ENCODE measurements at regions not wholly inside any gene's neighbourhood (a gene's known extent, or its start where the extent isn't known, plus 50 kb on each side); places are given as distances from the start of the nearest gene placed in this dataset.

- Mint-ChIP-seq H3K27ac (ENCODE audit: unreplicated experiment) (no peak overlapping the region), H3K4me3 (ENCODE audit: unreplicated experiment) (no peak overlapping the region), H3K36me3 (ENCODE audit: low read depth, unreplicated experiment) (no peaks in the 10 kb centered on the region), H3K27me3 (ENCODE audit: low read depth, unreplicated experiment) (no peaks in the 10 kb centered on the region), H3K4me1 (ENCODE audit: low read depth, unreplicated experiment) (peaks cover 2% of the 10 kb centered on the region), H3K9me3 (ENCODE audit: unreplicated experiment) (no peaks in the 10 kb centered on the region)
- TF ChIP-seq EZH2 (IDR thresholded peaks at IDR 0.05; ENCODE audit: insufficient read depth, low read length) (no peak), CTCF (IDR thresholded peaks at IDR 0.05; ENCODE audit: insufficient read depth, low read depth, low read length) (no peak)
- no peaks in the 10 kb centered on the region for H3K9me3 ChIP-seq (ENCODE audit: insufficient read depth, low read depth, low read length)
- H3K27ac ChIP-seq (ENCODE audit: low read depth, low read length) = no peak overlapping the region
- H3K9ac ChIP-seq (ENCODE audit: low read length) = no peak overlapping the region
- no peaks in the 10 kb centered on the region for H3K27me3 ChIP-seq (ENCODE audit: insufficient read depth, low read length)
- H3K36me3 ChIP-seq (ENCODE audit: insufficient read depth, low read length) = no peaks in the 10 kb centered on the region
- no peak for FAIRE-seq
- no peak for DNase-seq (ENCODE audit: low read depth)
- no peaks in the 10 kb centered on the region for H3K79me2 ChIP-seq (ENCODE audit: insufficient read depth, low read length)
- no peak overlapping the region for H2AFZ ChIP-seq (ENCODE audit: low read depth, low read length)
- H3K4me2 ChIP-seq (ENCODE audit: low read length) = no peak overlapping the region
- no peaks in the 10 kb centered on the region for H3K4me1 ChIP-seq (ENCODE audit: insufficient read depth, low read length)
- H4K20me1 ChIP-seq (ENCODE audit: insufficient read depth, low read length) = no peaks in the 10 kb centered on the region
- H3K4me3 ChIP-seq (ENCODE audit: insufficient read depth, low read depth, low read length) = no peak overlapping the region
Measured at GRCh38 chr5:115409094-115409493, 112.6 kb upstream of the CCDC112 start.

- peak overlapping the region; percentile 68 for H3K4me2 ChIP-seq (ENCODE audit: low read length)
- Mint-ChIP-seq H3K27ac (ENCODE audit: unreplicated experiment) (no peak overlapping the region), H3K27me3 (ENCODE audit: low read depth, unreplicated experiment) (no peaks in the 10 kb centered on the region), H3K4me3 (ENCODE audit: unreplicated experiment) (no peak overlapping the region), H3K4me1 (ENCODE audit: low read depth, unreplicated experiment) (peaks cover 2% of the 10 kb centered on the region), H3K36me3 (ENCODE audit: low read depth, unreplicated experiment) (no peaks in the 10 kb centered on the region), H3K9me3 (ENCODE audit: unreplicated experiment) (no peaks in the 10 kb centered on the region)
- no peaks in the 10 kb centered on the region for H3K79me2 ChIP-seq (ENCODE audit: insufficient read depth, low read length)
- no peak overlapping the region for H2AFZ ChIP-seq (ENCODE audit: low read depth, low read length)
- FAIRE-seq = peak; percentile 89
- TF ChIP-seq EZH2 (IDR thresholded peaks at IDR 0.05; ENCODE audit: insufficient read depth, low read length) = no peak
- TF ChIP-seq CTCF (IDR thresholded peaks at IDR 0.05; ENCODE audit: insufficient read depth, low read depth, low read length) = no peak
- H3K27me3 ChIP-seq (ENCODE audit: insufficient read depth, low read length) = no peaks in the 10 kb centered on the region
- peaks cover 16% of the 10 kb centered on the region for H3K4me1 ChIP-seq (ENCODE audit: insufficient read depth, low read length)
- peak; percentile 82 for DNase-seq (ENCODE audit: low read depth)
- H4K20me1 ChIP-seq (ENCODE audit: insufficient read depth, low read length) = no peaks in the 10 kb centered on the region
- no peak overlapping the region for H3K9ac ChIP-seq (ENCODE audit: low read length)
- peak overlapping the region; percentile 56 for H3K27ac ChIP-seq (ENCODE audit: low read depth, low read length)
- peak overlapping the region; percentile 15 for H3K4me3 ChIP-seq (ENCODE audit: insufficient read depth, low read depth, low read length)
- no peaks in the 10 kb centered on the region for H3K36me3 ChIP-seq (ENCODE audit: insufficient read depth, low read length)
- H3K9me3 ChIP-seq (ENCODE audit: insufficient read depth, low read depth, low read length) = no peaks in the 10 kb centered on the region
Measured at GRCh38 chr5:115402822-115403577, 106.5 kb upstream of the CCDC112 start.

- Mint-ChIP-seq H3K4me3 (ENCODE audit: unreplicated experiment) (no peak overlapping the region), H3K27ac (ENCODE audit: unreplicated experiment) (no peak overlapping the region), H3K4me1 (ENCODE audit: low read depth, unreplicated experiment) (peaks cover 2% of the 10 kb centered on the region), H3K9me3 (ENCODE audit: unreplicated experiment) (no peaks in the 10 kb centered on the region), H3K27me3 (ENCODE audit: low read depth, unreplicated experiment) (no peaks in the 10 kb centered on the region), H3K36me3 (ENCODE audit: low read depth, unreplicated experiment) (no peaks in the 10 kb centered on the region)
- no peak for FAIRE-seq
- TF ChIP-seq CTCF (IDR thresholded peaks at IDR 0.05; ENCODE audit: insufficient read depth, low read depth, low read length) (no peak), EZH2 (IDR thresholded peaks at IDR 0.05; ENCODE audit: insufficient read depth, low read length) (no peak)
- Histone ChIP-seq H3K4me2 (ENCODE audit: low read length) (peak overlapping the region; percentile 68), H3K27ac (ENCODE audit: low read depth, low read length) (peak overlapping the region; percentile 35), H3K4me1 (ENCODE audit: insufficient read depth, low read length) (peaks cover 16% of the 10 kb centered on the region), H2AFZ (ENCODE audit: low read depth, low read length) (no peak overlapping the region), H3K27me3 (ENCODE audit: insufficient read depth, low read length) (no peaks in the 10 kb centered on the region), H3K9me3 (ENCODE audit: insufficient read depth, low read depth, low read length) (no peaks in the 10 kb centered on the region), H3K36me3 (ENCODE audit: insufficient read depth, low read length) (no peaks in the 10 kb centered on the region), H3K4me3 (ENCODE audit: insufficient read depth, low read depth, low read length) (no peak overlapping the region), H4K20me1 (ENCODE audit: insufficient read depth, low read length) (no peaks in the 10 kb centered on the region), H3K79me2 (ENCODE audit: insufficient read depth, low read length) (no peaks in the 10 kb centered on the region), H3K9ac (ENCODE audit: low read length) (no peak overlapping the region)
- DNase-seq (ENCODE audit: low read depth) = no peak
Measured at GRCh38 chr5:115402092-115402491, 105.6 kb upstream of the CCDC112 start.
